ENCODE measurements at regions not wholly inside any gene's neighbourhood (a gene's known extent, or its start where the extent isn't known, plus 50 kb on each side); places are given as distances from the start of the nearest gene placed in this dataset.
"Not testable (repeated sequence)": the region's sequence is repeated elsewhere in the genome, so short reads cannot be mapped to it uniquely, and the experiment has no call there.

GRCh38 chr1:222390181-222390580, 157.7 kb downstream of the HHIPL2 start:
- DNase-seq: no peak
- H3K9me3 ChIP-seq (ENCODE audit: control insufficient read depth, low read length): no peaks in the 10 kb centered on the region
- no peaks in the 10 kb centered on the region for H3K4me1 ChIP-seq (ENCODE audit: control insufficient read depth, insufficient read depth, low read length, poor library complexity, severe bottlenecking)
- H3K4me3 ChIP-seq (ENCODE audit: insufficient read depth, low read depth, low read length, poor library complexity, severe bottlenecking): no peak overlapping the region
- H3K27me3 ChIP-seq (replicated peaks; ENCODE audit: control insufficient read depth, insufficient read depth, low read length, poor library complexity, severe bottlenecking): no peaks in the 10 kb centered on the region
- H3K27ac ChIP-seq (ENCODE audit: insufficient read depth, low read length, poor library complexity, severe bottlenecking): no peak overlapping the region
- no peaks in the 10 kb centered on the region for H3K36me3 ChIP-seq (ENCODE audit: control insufficient read depth, insufficient read depth, low read length)

- no peak for DNase-seq
- Histone ChIP-seq H3K36me3 (ENCODE audit: control insufficient read depth, insufficient read depth, low read length) (no peaks in the 10 kb centered on the region), H3K27ac (ENCODE audit: insufficient read depth, low read length, poor library complexity, severe bottlenecking) (no peak overlapping the region), H3K4me1 (ENCODE audit: control insufficient read depth, insufficient read depth, low read length, poor library complexity, severe bottlenecking) (no peaks in the 10 kb centered on the region), H3K4me3 (ENCODE audit: insufficient read depth, low read depth, low read length, poor library complexity, severe bottlenecking) (no peak overlapping the region), H3K27me3 (replicated peaks; ENCODE audit: control insufficient read depth, insufficient read depth, low read length, poor library complexity, severe bottlenecking) (no peaks in the 10 kb centered on the region), H3K9me3 (ENCODE audit: control insufficient read depth, low read length) (no peaks in the 10 kb centered on the region)
These were observed 160.7 kb downstream of the HHIPL2 start for GRCh38 chr1:222387007-222387814.

- Histone ChIP-seq H3K36me3 (ENCODE audit: control insufficient read depth, insufficient read depth, low read length) (no peaks in the 10 kb centered on the region), H3K27me3 (replicated peaks; ENCODE audit: control insufficient read depth, insufficient read depth, low read length, poor library complexity, severe bottlenecking) (no peaks in the 10 kb centered on the region), H3K4me1 (ENCODE audit: control insufficient read depth, insufficient read depth, low read length, poor library complexity, severe bottlenecking) (no peaks in the 10 kb centered on the region), H3K27ac (ENCODE audit: insufficient read depth, low read length, poor library complexity, severe bottlenecking) (no peak overlapping the region), H3K9me3 (ENCODE audit: control insufficient read depth, low read length) (no peaks in the 10 kb centered on the region), H3K4me3 (ENCODE audit: insufficient read depth, low read depth, low read length, poor library complexity, severe bottlenecking) (no peak overlapping the region)
- DNase-seq: no peak
These were observed 161.9 kb downstream of the HHIPL2 start for GRCh38 chr1:222385955-222386354.

GRCh38 chr1:222385262-222385661, 162.6 kb downstream of the HHIPL2 start:
- H3K36me3 ChIP-seq (ENCODE audit: control insufficient read depth, insufficient read depth, low read length): no peaks in the 10 kb centered on the region
- H3K27ac ChIP-seq (ENCODE audit: insufficient read depth, low read length, poor library complexity, severe bottlenecking): no peak overlapping the region
- no peaks in the 10 kb centered on the region for H3K4me1 ChIP-seq (ENCODE audit: control insufficient read depth, insufficient read depth, low read length, poor library complexity, severe bottlenecking)
- no peak overlapping the region for H3K4me3 ChIP-seq (ENCODE audit: insufficient read depth, low read depth, low read length, poor library complexity, severe bottlenecking)
- no peaks in the 10 kb centered on the region for H3K27me3 ChIP-seq (replicated peaks; ENCODE audit: control insufficient read depth, insufficient read depth, low read length, poor library complexity, severe bottlenecking)
- DNase-seq: no peak
- H3K9me3 ChIP-seq (ENCODE audit: control insufficient read depth, low read length): no peaks in the 10 kb centered on the region

- no peaks in the 10 kb centered on the region for H3K4me1 ChIP-seq (ENCODE audit: control insufficient read depth, insufficient read depth, low read length, poor library complexity, severe bottlenecking)
- H3K36me3 ChIP-seq (ENCODE audit: control insufficient read depth, insufficient read depth, low read length): no peaks in the 10 kb centered on the region
- DNase-seq: no peak
These were observed 163.4 kb downstream of the HHIPL2 start for GRCh38 chr1:222384531-222384930.

GRCh38 chr1:222382171-222382570, 165.7 kb downstream of the HHIPL2 start:
- no peak overlapping the region for H3K27ac ChIP-seq (ENCODE audit: insufficient read depth, low read length, poor library complexity, severe bottlenecking)
- H3K4me3 ChIP-seq (ENCODE audit: insufficient read depth, low read depth, low read length, poor library complexity, severe bottlenecking): no peak overlapping the region
- no peaks in the 10 kb centered on the region for H3K4me1 ChIP-seq (ENCODE audit: control insufficient read depth, insufficient read depth, low read length, poor library complexity, severe bottlenecking)
- no peaks in the 10 kb centered on the region for H3K9me3 ChIP-seq (ENCODE audit: control insufficient read depth, low read length)
- no peak for DNase-seq
- no peaks in the 10 kb centered on the region for H3K36me3 ChIP-seq (ENCODE audit: control insufficient read depth, insufficient read depth, low read length)
- H3K27me3 ChIP-seq (replicated peaks; ENCODE audit: control insufficient read depth, insufficient read depth, low read length, poor library complexity, severe bottlenecking): no peaks in the 10 kb centered on the region

More at GRCh38 chr1:222384531-222384930, 163.4 kb downstream of the HHIPL2 start:
- Histone ChIP-seq H3K4me3 (ENCODE audit: insufficient read depth, low read depth, low read length, poor library complexity, severe bottlenecking) (no peak overlapping the region), H3K27me3 (replicated peaks; ENCODE audit: control insufficient read depth, insufficient read depth, low read length, poor library complexity, severe bottlenecking) (no peaks in the 10 kb centered on the region), H3K9me3 (ENCODE audit: control insufficient read depth, low read length) (no peaks in the 10 kb centered on the region), H3K27ac (ENCODE audit: insufficient read depth, low read length, poor library complexity, severe bottlenecking) (no peak overlapping the region)

GRCh38 chr1:222377428-222378088, 170.3 kb downstream of the HHIPL2 start:
- Histone ChIP-seq H3K27ac (ENCODE audit: insufficient read depth, low read length, poor library complexity, severe bottlenecking) (no peak overlapping the region), H3K27me3 (replicated peaks; ENCODE audit: control insufficient read depth, insufficient read depth, low read length, poor library complexity, severe bottlenecking) (no peaks in the 10 kb centered on the region), H3K36me3 (ENCODE audit: control insufficient read depth, insufficient read depth, low read length) (no peaks in the 10 kb centered on the region), H3K4me1 (ENCODE audit: control insufficient read depth, insufficient read depth, low read length, poor library complexity, severe bottlenecking) (no peaks in the 10 kb centered on the region), H3K9me3 (ENCODE audit: control insufficient read depth, low read length) (no peaks in the 10 kb centered on the region), H3K4me3 (ENCODE audit: insufficient read depth, low read depth, low read length, poor library complexity, severe bottlenecking) (no peak overlapping the region)
- no peak for DNase-seq

- not testable (repeated sequence) for H3K4me1 ChIP-seq (ENCODE audit: control insufficient read depth, insufficient read depth, low read length, poor library complexity, severe bottlenecking); H3K4me3 ChIP-seq (ENCODE audit: insufficient read depth, low read depth, low read length, poor library complexity, severe bottlenecking); DNase-seq; H3K27me3 ChIP-seq (replicated peaks; ENCODE audit: control insufficient read depth, insufficient read depth, low read length, poor library complexity, severe bottlenecking); H3K27ac ChIP-seq (ENCODE audit: insufficient read depth, low read length, poor library complexity, severe bottlenecking); H3K9me3 ChIP-seq (ENCODE audit: control insufficient read depth, low read length); H3K36me3 ChIP-seq (ENCODE audit: control insufficient read depth, insufficient read depth, low read length)
These were observed 171.1 kb downstream of the HHIPL2 start for GRCh38 chr1:222376791-222377190.

- no peak for DNase-seq
- H3K4me1 ChIP-seq (ENCODE audit: control insufficient read depth, insufficient read depth, low read length, poor library complexity, severe bottlenecking): no peaks in the 10 kb centered on the region
- no peak overlapping the region for H3K27ac ChIP-seq (ENCODE audit: insufficient read depth, low read length, poor library complexity, severe bottlenecking)
- no peaks in the 10 kb centered on the region for H3K9me3 ChIP-seq (ENCODE audit: control insufficient read depth, low read length)
- no peak overlapping the region for H3K4me3 ChIP-seq (ENCODE audit: insufficient read depth, low read depth, low read length, poor library complexity, severe bottlenecking)
- no peaks in the 10 kb centered on the region for H3K36me3 ChIP-seq (ENCODE audit: control insufficient read depth, insufficient read depth, low read length)
- no peaks in the 10 kb centered on the region for H3K27me3 ChIP-seq (replicated peaks; ENCODE audit: control insufficient read depth, insufficient read depth, low read length, poor library complexity, severe bottlenecking)
These were observed 172.2 kb downstream of the HHIPL2 start for GRCh38 chr1:222375701-222376100.

- no peak for DNase-seq
- Histone ChIP-seq H3K36me3 (ENCODE audit: control insufficient read depth, insufficient read depth, low read length) (no peaks in the 10 kb centered on the region), H3K4me3 (ENCODE audit: insufficient read depth, low read depth, low read length, poor library complexity, severe bottlenecking) (no peak overlapping the region), H3K27me3 (replicated peaks; ENCODE audit: control insufficient read depth, insufficient read depth, low read length, poor library complexity, severe bottlenecking) (no peaks in the 10 kb centered on the region), H3K27ac (ENCODE audit: insufficient read depth, low read length, poor library complexity, severe bottlenecking) (no peak overlapping the region), H3K9me3 (ENCODE audit: control insufficient read depth, low read length) (no peaks in the 10 kb centered on the region), H3K4me1 (ENCODE audit: control insufficient read depth, insufficient read depth, low read length, poor library complexity, severe bottlenecking) (no peaks in the 10 kb centered on the region)
These were observed 173.9 kb downstream of the HHIPL2 start for GRCh38 chr1:222373831-222374602.
